ENCODE measurements at regions not wholly inside any gene's neighbourhood (a gene's known extent, or its start where the extent isn't known, plus 50 kb on each side); places are given as distances from the start of the nearest gene placed in this dataset.

DNA sequence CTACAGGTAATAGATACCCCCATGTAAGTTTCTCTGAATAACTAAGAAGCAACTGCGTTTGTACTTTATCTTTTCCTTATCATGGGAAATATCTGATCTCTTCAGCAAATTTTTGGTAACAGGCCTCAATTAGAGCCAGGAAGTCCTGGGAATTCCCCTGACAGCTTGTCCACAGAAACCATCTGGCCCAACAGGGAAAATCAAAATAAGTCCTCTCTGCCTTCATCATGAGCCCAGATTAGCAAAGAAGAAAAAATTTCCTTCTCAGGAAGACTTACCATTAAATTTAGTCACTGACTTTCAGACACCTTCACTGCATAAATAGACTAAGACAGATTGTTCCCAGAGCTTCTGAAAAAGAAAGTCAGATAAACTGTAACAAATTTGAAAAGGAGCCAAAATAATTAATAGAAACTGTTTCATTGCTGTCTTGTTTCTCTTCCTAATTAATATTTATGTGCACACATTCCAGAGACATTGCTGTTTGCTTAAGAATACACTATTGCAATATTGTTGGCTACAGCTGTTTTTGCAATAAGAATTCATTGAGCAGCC lies 278.1 kb upstream of the FAT3 start:
- DNase-seq, result no peak

- no peak for DNase-seq
Observed at GRCh38 chr11:91935120-91935519, 289.5 kb upstream of the FAT3 start.

DNA sequence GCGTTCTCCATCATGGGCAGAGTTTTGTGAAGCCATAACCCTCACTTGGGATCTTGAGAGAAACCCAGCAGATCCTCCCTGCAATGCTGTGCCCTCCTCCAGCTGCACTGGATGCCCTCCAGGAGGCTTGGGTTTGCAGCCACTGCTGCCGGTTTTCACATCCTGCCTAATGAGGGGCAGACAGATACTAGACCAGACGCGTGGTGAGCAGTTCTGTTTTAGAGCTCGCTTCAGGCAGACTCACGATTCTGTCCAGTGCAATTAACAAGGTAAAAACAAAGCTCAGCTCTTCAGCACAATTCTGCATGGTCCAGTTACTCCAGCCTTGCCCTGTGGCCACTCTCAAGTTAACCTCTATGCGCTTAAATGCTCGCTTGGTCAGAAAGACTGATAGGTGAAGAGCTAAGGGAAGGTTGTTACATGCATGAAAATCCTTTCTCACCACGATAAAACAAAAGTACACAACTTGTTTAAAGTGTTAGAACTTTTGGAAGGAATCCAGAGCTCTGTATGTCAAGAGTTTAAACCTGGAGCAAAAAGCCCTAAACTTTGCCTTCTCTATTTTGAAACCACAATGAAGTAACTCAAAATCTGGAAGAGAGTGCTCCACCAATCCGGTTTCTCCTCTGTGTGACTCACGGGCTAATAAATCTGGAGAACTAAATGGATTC lies 292.3 kb upstream of the FAT3 start:
- no peak for DNase-seq

DNA sequence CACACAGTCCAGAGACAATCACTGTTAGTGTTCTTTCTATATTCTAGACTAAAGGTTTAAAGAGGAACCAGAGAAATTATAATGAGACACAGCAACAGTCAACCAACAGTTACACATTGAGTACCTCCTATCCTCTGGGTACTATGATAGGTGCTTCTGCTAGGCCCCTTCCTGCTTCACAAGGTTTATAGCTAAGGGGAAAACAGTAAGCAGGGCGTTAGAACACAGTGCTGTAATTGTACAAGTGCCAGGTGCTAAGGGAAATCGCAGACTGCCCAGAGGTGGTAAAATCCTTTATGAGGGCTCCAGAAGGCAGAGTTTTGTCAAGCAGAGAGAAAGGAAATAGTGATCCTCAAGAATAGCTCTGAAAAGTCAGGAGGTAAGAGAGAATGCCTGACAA lies 297.2 kb upstream of the FAT3 start:
- no peak for DNase-seq

DNA sequence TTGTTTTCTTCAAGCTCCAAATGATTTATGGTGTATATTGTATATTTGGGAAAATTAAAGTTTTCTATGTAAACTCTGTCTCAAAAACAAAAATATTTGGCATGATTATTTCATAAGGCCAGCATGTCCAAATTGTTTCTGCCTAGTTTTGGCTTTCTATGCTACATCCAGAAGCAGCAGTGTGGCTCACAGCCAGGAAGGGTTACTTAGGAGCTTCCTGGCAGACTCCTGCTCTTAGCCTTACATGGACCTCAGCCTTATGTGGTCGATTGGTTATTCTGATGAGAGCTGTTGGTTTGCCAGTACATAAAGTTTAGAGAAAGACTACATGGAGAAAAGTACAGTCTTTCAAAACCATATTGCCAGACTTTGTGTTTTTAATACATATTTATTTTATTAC lies 297.7 kb upstream of the FAT3 start:
- no peak for DNase-seq

GRCh38 chr11:91922846-91923245 lies 301.8 kb upstream of the FAT3 start:
- DNase-seq, result no peak

GRCh38 chr11:91921974-91922373 lies 302.6 kb upstream of the FAT3 start:
- no peak for DNase-seq

DNA sequence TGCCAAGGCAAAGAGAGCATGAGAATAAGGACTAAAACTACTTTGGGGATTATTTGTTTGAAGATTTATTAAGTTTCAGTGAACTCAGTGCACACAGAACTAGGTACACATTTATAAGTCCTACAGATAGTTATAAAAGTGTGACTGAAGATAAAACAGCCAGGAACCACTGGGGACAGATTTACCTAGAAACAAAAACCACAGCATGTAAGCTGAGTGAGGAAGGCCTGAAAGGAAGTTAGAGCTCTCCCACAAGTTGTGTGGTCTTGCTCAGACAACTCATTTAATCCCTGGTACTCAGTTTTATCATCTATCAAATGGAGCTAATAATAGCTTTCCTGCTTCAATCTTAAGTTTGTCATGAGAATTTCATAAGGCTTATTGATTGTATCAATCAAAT lies 311.2 kb upstream of the FAT3 start:
- DNase-seq, result no peak

DNA sequence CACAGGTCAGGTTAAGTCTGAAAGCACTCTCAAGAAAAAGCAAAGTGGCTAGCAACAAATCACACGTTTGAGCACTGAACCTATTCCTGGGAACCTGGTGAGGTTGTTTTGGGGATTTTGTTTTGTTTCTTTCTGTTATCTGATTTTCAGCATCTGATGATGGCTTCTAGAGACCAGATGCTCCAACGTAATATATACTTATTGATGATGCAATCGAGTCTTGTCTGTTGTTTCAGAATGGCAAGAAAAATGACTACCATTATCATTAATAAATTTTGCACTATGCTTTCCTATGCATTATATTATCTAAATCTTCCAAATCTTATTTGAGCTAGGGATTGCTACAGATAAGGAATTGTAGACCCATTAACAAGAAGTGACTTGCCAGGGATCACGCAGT lies 312.3 kb upstream of the FAT3 start:
- DNase-seq, result no peak

DNA sequence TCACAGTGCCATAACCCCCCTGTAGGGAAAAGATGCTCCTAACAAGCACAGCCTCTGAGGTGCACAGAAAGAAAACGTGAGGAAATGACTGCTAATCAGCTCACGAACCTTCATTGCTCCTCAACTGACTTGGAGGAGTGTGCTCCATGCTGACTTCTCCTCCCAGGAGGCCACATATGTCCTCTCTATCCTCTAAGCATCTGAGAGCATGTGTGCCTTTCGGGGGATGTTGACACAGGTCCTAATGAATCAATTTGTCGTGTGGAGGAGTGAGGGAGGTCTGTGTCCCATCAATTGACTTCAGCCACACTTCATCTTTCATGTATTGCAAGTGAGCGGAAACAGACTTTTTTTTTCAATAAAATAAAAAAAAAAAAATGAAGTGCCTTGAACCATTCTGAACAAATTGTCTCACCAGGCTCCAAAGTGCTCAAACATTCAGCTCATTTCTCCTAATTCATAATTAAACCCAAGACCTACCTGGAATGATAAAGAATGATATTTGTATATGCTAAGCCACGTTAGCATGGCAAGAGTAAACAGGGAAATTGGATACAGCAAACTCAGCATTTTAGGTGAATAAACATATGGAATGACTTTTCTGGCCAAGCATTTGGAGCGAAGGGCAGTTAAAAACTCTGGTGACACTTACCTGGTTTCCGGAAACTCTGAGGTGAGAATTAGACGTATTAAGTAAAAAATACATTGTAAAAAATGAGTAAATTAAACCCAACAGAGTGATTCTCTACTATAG lies 317.6 kb upstream of the FAT3 start:
- no peak for DNase-seq

- no peak for DNase-seq
Observed at GRCh38 chr11:91904792-91905785, 319.5 kb upstream of the FAT3 start.

DNA sequence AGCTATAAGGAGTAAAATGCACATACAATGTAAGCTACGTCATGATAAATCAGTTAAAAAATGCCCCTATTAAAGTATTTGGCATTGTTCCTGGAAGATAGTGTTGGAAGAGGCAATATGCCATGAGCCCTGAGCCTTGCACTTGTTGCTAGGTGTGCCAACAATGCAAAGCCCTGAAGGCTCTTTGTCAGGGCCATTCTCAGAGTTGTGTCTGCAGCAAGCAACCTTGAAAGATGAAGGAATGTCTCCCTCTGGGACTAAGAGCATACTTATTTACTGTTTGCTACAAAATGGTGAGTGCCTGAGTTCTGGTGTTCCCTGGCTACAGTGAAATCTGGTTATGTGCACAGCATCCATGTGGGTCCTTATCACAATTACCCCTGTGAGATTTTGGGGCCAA lies 322.3 kb upstream of the FAT3 start:
- DNase-seq, result no peak

DNA sequence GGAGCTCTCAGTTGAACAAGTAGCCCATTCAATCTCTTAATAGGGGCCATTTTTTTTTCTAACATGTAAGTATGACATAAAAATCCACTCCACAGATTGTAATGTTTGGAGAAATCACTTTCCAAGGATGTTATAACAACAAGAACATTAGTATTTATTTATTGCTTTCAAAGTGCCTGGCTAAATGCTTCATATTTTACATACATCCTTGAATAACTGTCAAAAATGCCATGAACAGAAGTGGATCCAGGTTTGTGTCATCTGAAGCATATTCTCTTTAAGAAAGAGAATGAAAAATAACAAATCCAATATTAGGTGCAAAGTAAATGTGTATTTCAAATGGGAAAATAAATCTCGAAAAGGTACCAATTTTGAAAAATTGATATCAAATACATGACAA lies 344.0 kb upstream of the FAT3 start:
- DNase-seq, result no peak

DNA sequence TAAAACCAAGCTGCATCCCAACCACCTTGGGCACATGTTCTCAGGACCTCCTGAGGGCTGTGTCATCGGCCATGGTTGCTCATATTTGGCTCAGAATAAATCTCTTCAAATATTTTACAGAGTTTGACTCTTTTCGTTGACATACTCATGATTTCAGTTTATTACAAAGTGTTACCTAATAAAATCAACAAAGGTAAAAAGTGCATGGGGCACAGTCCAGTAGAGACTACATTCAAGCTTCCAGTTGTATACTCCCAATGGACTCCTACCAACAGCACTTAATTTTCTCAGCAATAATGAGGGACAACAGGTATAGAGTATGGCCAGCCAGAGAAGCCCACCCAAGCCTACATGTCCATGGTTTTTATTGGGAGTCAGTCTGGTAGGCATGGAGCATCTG lies 347.9 kb upstream of the FAT3 start:
- DNase-seq, result no peak

GRCh38 chr11:91872243-91872642 lies 352.4 kb upstream of the FAT3 start:
- DNase-seq, result no peak

GRCh38 chr11:91871791-91872190 lies 352.8 kb upstream of the FAT3 start:
- DNase-seq, result no peak

DNA sequence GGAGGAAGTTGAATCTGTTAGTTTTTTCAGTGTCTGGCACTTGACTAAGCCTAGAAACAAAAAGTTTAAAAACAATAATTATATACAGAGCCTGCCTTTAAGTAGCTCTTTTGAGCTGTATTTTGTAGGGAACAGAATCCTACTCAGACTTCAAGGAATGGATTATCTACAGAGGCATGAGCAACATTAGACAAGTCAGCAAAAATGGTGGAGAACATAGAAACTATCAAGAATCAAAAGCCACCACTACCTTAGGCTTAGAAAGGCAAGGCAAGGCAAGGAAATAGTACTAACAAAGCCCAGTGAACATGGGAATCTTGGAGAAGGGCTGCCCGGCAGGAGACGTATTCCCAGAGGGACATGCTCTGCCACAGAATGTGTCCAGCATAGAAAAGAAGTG lies 353.6 kb upstream of the FAT3 start:
- no peak for DNase-seq

DNA sequence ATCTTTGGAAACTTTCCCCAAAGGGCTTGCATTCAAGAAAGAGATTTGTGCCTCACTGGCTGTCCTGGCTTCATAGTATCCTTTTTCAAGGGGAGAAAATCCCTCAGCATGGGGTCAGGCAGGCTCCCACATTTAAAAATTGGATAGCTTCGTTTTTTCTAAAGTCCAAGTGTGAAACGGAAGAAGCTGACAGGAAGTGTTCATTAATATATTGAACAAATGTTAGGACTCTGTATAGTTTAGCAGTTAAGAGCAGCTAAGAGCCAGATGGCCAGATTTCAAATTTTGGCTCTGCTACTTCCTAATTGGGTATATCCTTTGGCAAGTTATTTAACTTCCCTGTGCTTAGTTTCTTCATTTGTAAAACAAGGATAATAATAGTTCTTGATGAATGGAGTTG lies 354.9 kb upstream of the FAT3 start:
- no peak for DNase-seq

- no peak for DNase-seq
Observed at GRCh38 chr11:91866642-91867041, 358.0 kb upstream of the FAT3 start.

DNA sequence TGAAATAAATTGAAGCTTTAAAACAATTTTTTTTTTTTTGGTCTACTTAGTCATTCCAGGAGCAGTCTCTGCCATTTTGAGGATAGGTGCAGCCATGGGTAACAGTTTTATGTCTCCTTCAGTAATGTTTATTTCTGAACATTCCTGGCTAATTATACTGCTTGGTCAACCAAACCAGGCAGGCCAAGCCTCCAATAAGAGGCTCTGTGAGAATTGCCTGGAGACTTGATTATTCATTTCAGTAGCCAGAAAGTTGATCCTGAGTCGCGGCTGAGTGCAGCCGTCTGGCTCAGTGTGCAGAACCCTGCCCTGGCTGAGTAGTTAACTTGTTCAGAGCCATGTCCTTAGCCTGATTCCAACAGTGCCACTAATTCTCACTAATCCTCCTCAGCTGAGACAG lies 364.0 kb upstream of the FAT3 start:
- no peak for DNase-seq

DNA sequence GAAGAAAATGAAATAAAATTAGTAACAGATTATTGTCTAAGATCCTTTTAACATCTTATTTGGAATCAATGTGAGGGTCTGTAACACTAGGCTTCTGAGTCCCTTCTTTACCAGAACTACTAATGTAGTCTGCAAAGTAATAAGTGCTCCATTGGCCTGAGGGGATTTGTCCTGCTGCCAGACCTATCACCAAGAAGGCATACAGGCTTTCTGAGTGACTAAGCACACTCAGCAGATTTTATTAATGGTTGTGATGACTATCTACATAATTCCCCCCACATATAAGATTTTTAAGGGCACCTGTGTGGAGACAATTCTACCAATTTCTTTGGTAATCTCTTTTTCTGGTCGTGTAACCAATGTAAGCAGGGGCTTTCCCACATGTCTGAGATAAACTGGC lies 365.0 kb upstream of the FAT3 start:
- no peak for DNase-seq

DNA sequence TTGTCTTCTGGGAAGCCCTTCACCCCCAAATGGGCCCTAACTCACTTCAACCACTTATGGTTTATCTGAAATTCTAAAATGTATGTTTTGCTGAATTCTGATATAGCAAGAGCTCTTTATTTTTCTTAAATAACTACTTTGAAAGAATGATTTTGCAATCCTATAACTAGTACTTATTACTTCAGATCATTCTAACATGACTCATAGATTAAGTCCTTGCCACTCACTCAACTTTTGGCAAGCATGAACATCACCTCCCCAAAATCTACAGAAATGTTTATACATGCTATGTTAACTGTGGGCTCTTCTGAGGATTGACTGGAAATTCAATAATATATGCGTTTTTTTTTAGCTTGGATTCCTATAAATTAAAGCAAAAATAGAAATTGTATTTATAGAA lies 367.4 kb upstream of the FAT3 start:
- no peak for DNase-seq

DNA sequence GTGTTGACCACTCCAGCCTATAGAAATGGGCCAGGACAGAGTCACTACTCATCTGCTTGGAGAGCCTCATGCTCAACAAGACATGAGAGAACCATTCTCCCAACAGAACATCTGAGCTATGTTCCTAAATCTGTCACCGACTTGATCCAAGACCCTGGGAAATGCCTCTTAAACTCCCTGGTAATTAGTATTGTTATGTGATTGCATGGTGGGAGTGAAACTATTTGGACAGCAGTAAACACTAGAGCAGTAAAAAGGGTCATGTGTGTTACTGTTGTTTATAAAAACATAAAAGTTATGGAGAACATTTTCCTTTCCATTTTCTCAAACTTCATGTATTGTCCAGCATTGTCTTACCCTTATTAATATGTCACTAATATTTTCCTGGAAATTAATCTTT lies 369.8 kb upstream of the FAT3 start:
- DNase-seq, result no peak
